HL-60/S4 treated with phorbol 12-myristate 13-acetate at 8.2 ng/mL for 4 days and 3 days (cell line): ENCODE measurements at regions not wholly inside any gene's neighbourhood (a gene's known extent, or its start where the extent isn't known, plus 50 kb on each side); places are given as distances from the start of the nearest gene placed in this dataset.

Source experiments
- in situ Hi-C: fragments of 300-500 bp; cut with MboI; formaldehyde crosslinking; loops from 2 replicates; pipeline ENCODE4 v1.15.0; 2022; ENCODE audit warnings: low sequenced_read_pairs

GRCh38 chr1:181872562-181872961 is 188.9 kb downstream of the ZNF648 start:
- in situ Hi-C loops: no loop called here

- in situ Hi-C loops: no loop called here
These were observed 197.8 kb downstream of the ZNF648 start for GRCh38 chr1:181863736-181864135.

GRCh38 chr1:181863006-181863405 is 198.5 kb downstream of the ZNF648 start:
- in situ Hi-C loops: no loop called here

GRCh38 chr1:181858135-181858534 is 203.4 kb downstream of the ZNF648 start:
- in situ Hi-C loops: no loop called here
